ENCODE measurements at regions not wholly inside any gene's neighbourhood (a gene's known extent, or its start where the extent isn't known, plus 50 kb on each side); places are given as distances from the start of the nearest gene placed in this dataset.

GRCh38 chr7:131880078-131880477 lies 323.6 kb upstream of the PODXL start:
- Histone ChIP-seq H3K27me3 (ENCODE audit: insufficient read depth, low read length) (peaks cover 3% of the 10 kb centered on the region), H3K4me2 (ENCODE audit: insufficient read depth, low read length) (no peak overlapping the region), H3K36me3 (ENCODE audit: insufficient read depth, low read length) (no peaks in the 10 kb centered on the region), H4K20me1 (ENCODE audit: insufficient read depth, low read length) (no peaks in the 10 kb centered on the region), H3K4me1 (ENCODE audit: insufficient read depth, low read length) (no peaks in the 10 kb centered on the region), H3K4me3 (ENCODE audit: insufficient read depth, low read length) (no peak overlapping the region), H3K79me2 (ENCODE audit: insufficient read depth, low read length) (no peaks in the 10 kb centered on the region), H3K27ac (ENCODE audit: low read depth, low read length) (no peak overlapping the region), H2AFZ (ENCODE audit: low read length) (no peak overlapping the region), H3K9me3 (ENCODE audit: low read depth, low read length) (no peaks in the 10 kb centered on the region)
- DNase-seq (ENCODE audit: insufficient read length, low spot score, missing footprints), result no peak
- TF ChIP-seq CTCF (IDR thresholded peaks at IDR 0.05; ENCODE audit: extremely low read depth, low read depth, low read length), result no peak

- Histone ChIP-seq H3K4me1 (ENCODE audit: insufficient read depth, low read length) (no peaks in the 10 kb centered on the region), H3K36me3 (ENCODE audit: insufficient read depth, low read length) (no peaks in the 10 kb centered on the region), H2AFZ (ENCODE audit: low read length) (no peak overlapping the region), H3K4me3 (ENCODE audit: insufficient read depth, low read length) (no peak overlapping the region), H3K4me2 (ENCODE audit: insufficient read depth, low read length) (no peak overlapping the region), H3K79me2 (ENCODE audit: insufficient read depth, low read length) (no peaks in the 10 kb centered on the region), H3K9me3 (ENCODE audit: low read depth, low read length) (no peaks in the 10 kb centered on the region), H3K27me3 (ENCODE audit: insufficient read depth, low read length) (peaks cover 3% of the 10 kb centered on the region), H3K27ac (ENCODE audit: low read depth, low read length) (no peak overlapping the region), H4K20me1 (ENCODE audit: insufficient read depth, low read length) (no peaks in the 10 kb centered on the region)
- no peak for DNase-seq (ENCODE audit: insufficient read length, low spot score, missing footprints)
- TF ChIP-seq CTCF (IDR thresholded peaks at IDR 0.05; ENCODE audit: extremely low read depth, low read depth, low read length), result no peak
These were observed 323.0 kb upstream of the PODXL start for GRCh38 chr7:131879424-131879823.

GRCh38 chr7:131878777-131879176 lies 322.3 kb upstream of the PODXL start:
- Histone ChIP-seq H3K4me1 (ENCODE audit: insufficient read depth, low read length) (no peaks in the 10 kb centered on the region), H3K4me3 (ENCODE audit: insufficient read depth, low read length) (no peak overlapping the region), H3K27me3 (ENCODE audit: insufficient read depth, low read length) (peaks cover 6% of the 10 kb centered on the region), H3K27ac (ENCODE audit: low read depth, low read length) (no peak overlapping the region), H3K9me3 (ENCODE audit: low read depth, low read length) (no peaks in the 10 kb centered on the region), H4K20me1 (ENCODE audit: insufficient read depth, low read length) (no peaks in the 10 kb centered on the region), H3K4me2 (ENCODE audit: insufficient read depth, low read length) (no peak overlapping the region), H2AFZ (ENCODE audit: low read length) (no peak overlapping the region), H3K36me3 (ENCODE audit: insufficient read depth, low read length) (no peaks in the 10 kb centered on the region), H3K79me2 (ENCODE audit: insufficient read depth, low read length) (no peaks in the 10 kb centered on the region)
- no peak for TF ChIP-seq CTCF (IDR thresholded peaks at IDR 0.05; ENCODE audit: extremely low read depth, low read depth, low read length)
- no peak for DNase-seq (ENCODE audit: insufficient read length, low spot score, missing footprints)

GRCh38 chr7:131873581-131873980 lies 317.2 kb upstream of the PODXL start:
- H3K4me2 ChIP-seq (ENCODE audit: insufficient read depth, low read length), result no peak overlapping the region
- H3K27ac ChIP-seq (ENCODE audit: low read depth, low read length), result no peak overlapping the region
- H3K4me3 ChIP-seq (ENCODE audit: insufficient read depth, low read length), result no peak overlapping the region
- H3K79me2 ChIP-seq (ENCODE audit: insufficient read depth, low read length), result no peaks in the 10 kb centered on the region
- H4K20me1 ChIP-seq (ENCODE audit: insufficient read depth, low read length), result no peaks in the 10 kb centered on the region
- H3K9me3 ChIP-seq (ENCODE audit: low read depth, low read length), result no peaks in the 10 kb centered on the region
- H3K4me1 ChIP-seq (ENCODE audit: insufficient read depth, low read length), result no peaks in the 10 kb centered on the region
- H3K36me3 ChIP-seq (ENCODE audit: insufficient read depth, low read length), result no peaks in the 10 kb centered on the region
- no peak overlapping the region for H2AFZ ChIP-seq (ENCODE audit: low read length)
- TF ChIP-seq CTCF (IDR thresholded peaks at IDR 0.05; ENCODE audit: extremely low read depth, low read depth, low read length), result no peak
- H3K27me3 ChIP-seq (ENCODE audit: insufficient read depth, low read length), result peaks cover 15% of the 10 kb centered on the region
- DNase-seq (ENCODE audit: insufficient read length, low spot score, missing footprints), result no peak

Measured in osteoblast (primary cell).